HEK293T (cell line): ENCODE measurements at regions not wholly inside any gene's neighbourhood (a gene's known extent, or its start where the extent isn't known, plus 50 kb on each side); places are given as distances from the start of the nearest gene placed in this dataset.

Source experiments
- FOXM1 ChIP-seq: fragments of 450-650 bp; IDR thresholded peaks from 2 replicates; pipeline ENCODE4 v1.6.1; 2017; ENCODE audit warnings: mild to moderate bottlenecking, borderline replicate concordance
- HDGF ChIP-seq: fragments of 450-650 bp; IDR thresholded peaks from 2 replicates; pipeline ENCODE4 v1.6.1; 2017; ENCODE audit warnings: antibody characterized with exemption, borderline replicate concordance
- SP1 ChIP-seq: fragments of 450-650 bp; IDR thresholded peaks from 2 replicates; pipeline ENCODE4 v1.6.1; 2017
- SUZ12 ChIP-seq: fragments of 450-650 bp; IDR thresholded peaks from 2 replicates; pipeline ENCODE4 v1.6.1; 2016; ENCODE audit warnings: mild to moderate bottlenecking
- TARDBP ChIP-seq: fragments of 450-650 bp; IDR thresholded peaks from 2 replicates; pipeline ENCODE4 v1.6.1; 2016
- ZNF384 ChIP-seq: fragments of 450-650 bp; IDR thresholded peaks from 2 replicates; pipeline ENCODE4 v1.6.1; 2016

GRCh38 chr13:109592770-109593169, 193.6 kb downstream of the IRS2 start:
- TF ChIP-seq SUZ12 (no peak), SP1 (no peak), TARDBP (no peak), ZNF384 (no peak), FOXM1 (no peak), HDGF (no peak)
